Left kidney (tissue), 1 donor: ENCODE measurements at regions not wholly inside any gene's neighbourhood (a gene's known extent, or its start where the extent isn't known, plus 50 kb on each side); places are given as distances from the start of the nearest gene placed in this dataset.

Experiments
- DNase-seq: peaks from one replicate; pipeline ENCODE4 v3.0.0-alpha.2; 2013

- DNase-seq = peak; percentile 28
Measured at GRCh38 chr13:94968757-94969086, 256.4 kb upstream of the SOX21 start.

GRCh38 chr13:94968040-94968756 is 255.9 kb upstream of the SOX21 start:
- DNase-seq = no peak

GRCh38 chr13:94967183-94968039 is 255.1 kb upstream of the SOX21 start:
- no peak for DNase-seq

GRCh38 chr13:94966422-94966955 is 254.1 kb upstream of the SOX21 start:
- no peak for DNase-seq

- DNase-seq = no peak
Measured at GRCh38 chr13:94959626-94960025, 247.3 kb upstream of the SOX21 start.

- no peak for DNase-seq
Measured at GRCh38 chr13:94956417-94957110, 244.2 kb upstream of the SOX21 start.

GRCh38 chr13:94952787-94953186 is 240.4 kb upstream of the SOX21 start:
- DNase-seq = no peak

- DNase-seq = no peak
Measured at GRCh38 chr13:94950303-94950702, 238.0 kb upstream of the SOX21 start.

GRCh38 chr13:94947965-94948371 is 235.6 kb upstream of the SOX21 start:
- DNase-seq = no peak

GRCh38 chr13:94947392-94947791 is 235.0 kb upstream of the SOX21 start:
- no peak for DNase-seq

- no peak for DNase-seq
Measured at GRCh38 chr13:94946039-94946438, 233.7 kb upstream of the SOX21 start.

- no peak for DNase-seq
Measured at GRCh38 chr13:94938124-94938523, 225.8 kb upstream of the SOX21 start.

GRCh38 chr13:94936633-94937032 is 224.3 kb upstream of the SOX21 start:
- DNase-seq = no peak

GRCh38 chr13:94933936-94934335 is 221.6 kb upstream of the SOX21 start:
- DNase-seq = no peak

GRCh38 chr13:94933230-94933751 is 220.9 kb upstream of the SOX21 start:
- no peak for DNase-seq

GRCh38 chr13:94928127-94928775 is 215.9 kb upstream of the SOX21 start:
- DNase-seq = no peak

- no peak for DNase-seq
Measured at GRCh38 chr13:94925263-94925662, 212.9 kb upstream of the SOX21 start.

GRCh38 chr13:94921181-94921580 is 208.8 kb upstream of the SOX21 start:
- DNase-seq = no peak

GRCh38 chr13:94920578-94920977 is 208.2 kb upstream of the SOX21 start:
- DNase-seq = no peak

- no peak for DNase-seq
Measured at GRCh38 chr13:94917824-94918223, 205.5 kb upstream of the SOX21 start.

- no peak for DNase-seq
Measured at GRCh38 chr13:94914895-94915294, 202.6 kb upstream of the SOX21 start.

- no peak for DNase-seq
Measured at GRCh38 chr13:94906605-94907004, 194.3 kb upstream of the SOX21 start.
